HUES48 (cell line): ENCODE measurements at regions not wholly inside any gene's neighbourhood (a gene's known extent, or its start where the extent isn't known, plus 50 kb on each side); places are given as distances from the start of the nearest gene placed in this dataset.

ENCODE experiments used
- H3K27ac ChIP-seq: one replicate; pipeline ENCODE4 v1.7.0; 2013; ENCODE audit warnings: low read depth, low read length, inconsistent platforms
- H3K27me3 ChIP-seq: 2 replicates; pipeline ENCODE4 v1.6.1; 2013; ENCODE audit warnings: mild to moderate bottlenecking, low read length; ENCODE audit not compliant: control insufficient read depth, insufficient read depth
- H3K36me3 ChIP-seq: 2 replicates; pipeline ENCODE4 v1.6.1; 2013; ENCODE audit warnings: low read length; ENCODE audit not compliant: control insufficient read depth, insufficient read depth
- H3K4me1 ChIP-seq: 2 replicates; pipeline ENCODE4 v1.6.1; 2013; ENCODE audit warnings: mild to moderate bottlenecking, low read length; ENCODE audit not compliant: control insufficient read depth, insufficient read depth
- H3K4me3 ChIP-seq: 2 replicates; pipeline ENCODE4 v1.5.1; 2013; ENCODE audit warnings: mild to moderate bottlenecking, low read depth, low read length
- H3K9ac ChIP-seq: 2 replicates; pipeline ENCODE4 v1.6.1; 2013; ENCODE audit warnings: mild to moderate bottlenecking, low read depth, low read length, moderate library complexity
- H3K9me3 ChIP-seq: 2 replicates; pipeline ENCODE4 v1.6.1; 2013; ENCODE audit warnings: low read length; ENCODE audit not compliant: control insufficient read depth, insufficient read depth

- H3K27me3 ChIP-seq = no peaks in the 10 kb centered on the region
- no peaks in the 10 kb centered on the region for H3K36me3 ChIP-seq
- no peaks in the 10 kb centered on the region for H3K4me1 ChIP-seq
- H3K27ac ChIP-seq = no peak overlapping the region
- H3K4me3 ChIP-seq = no peak overlapping the region
- no peak overlapping the region for H3K9ac ChIP-seq
- H3K9me3 ChIP-seq = no peaks in the 10 kb centered on the region
These were observed 154.1 kb upstream of the BMP2 start for GRCh38 chr20:6613280-6613861.

- Histone ChIP-seq H3K4me3 (no peak overlapping the region), H3K9me3 (no peaks in the 10 kb centered on the region), H3K27me3 (no peaks in the 10 kb centered on the region), H3K9ac (no peak overlapping the region), H3K27ac (no peak overlapping the region), H3K36me3 (no peaks in the 10 kb centered on the region), H3K4me1 (no peaks in the 10 kb centered on the region)
These were observed 154.9 kb upstream of the BMP2 start for GRCh38 chr20:6612606-6612923.

GRCh38 chr20:6611911-6612605 lies 155.4 kb upstream of the BMP2 start:
- H3K9ac ChIP-seq = no peak overlapping the region
- no peaks in the 10 kb centered on the region for H3K4me1 ChIP-seq
- H3K9me3 ChIP-seq = no peaks in the 10 kb centered on the region
- no peak overlapping the region for H3K4me3 ChIP-seq
- H3K36me3 ChIP-seq = no peaks in the 10 kb centered on the region
- H3K27me3 ChIP-seq = no peaks in the 10 kb centered on the region
- no peak overlapping the region for H3K27ac ChIP-seq

- Histone ChIP-seq H3K9me3 (no peaks in the 10 kb centered on the region), H3K9ac (no peak overlapping the region), H3K27me3 (no peaks in the 10 kb centered on the region), H3K4me3 (no peak overlapping the region), H3K4me1 (no peaks in the 10 kb centered on the region), H3K27ac (no peak overlapping the region), H3K36me3 (no peaks in the 10 kb centered on the region)
These were observed 160.8 kb upstream of the BMP2 start for GRCh38 chr20:6606651-6607050.

- no peak overlapping the region for H3K4me3 ChIP-seq
- H3K27me3 ChIP-seq = no peaks in the 10 kb centered on the region
- no peaks in the 10 kb centered on the region for H3K4me1 ChIP-seq
These were observed 162.2 kb upstream of the BMP2 start for GRCh38 chr20:6605055-6605935.

GRCh38 chr20:6604179-6604578 lies 163.3 kb upstream of the BMP2 start:
- no peak overlapping the region for H3K4me3 ChIP-seq
- H3K4me1 ChIP-seq = no peaks in the 10 kb centered on the region
- H3K9me3 ChIP-seq = no peaks in the 10 kb centered on the region
- H3K27me3 ChIP-seq = no peaks in the 10 kb centered on the region
- no peak overlapping the region for H3K9ac ChIP-seq
- H3K36me3 ChIP-seq = no peaks in the 10 kb centered on the region
- H3K27ac ChIP-seq = no peak overlapping the region

More at GRCh38 chr20:6605055-6605935, 162.2 kb upstream of the BMP2 start:
- Histone ChIP-seq H3K27ac (no peak overlapping the region), H3K9ac (no peak overlapping the region), H3K36me3 (no peaks in the 10 kb centered on the region), H3K9me3 (no peaks in the 10 kb centered on the region)

GRCh38 chr20:6599876-6600735 lies 167.4 kb upstream of the BMP2 start:
- Histone ChIP-seq H3K9me3 (no peaks in the 10 kb centered on the region), H3K4me1 (peaks cover 3% of the 10 kb centered on the region), H3K9ac (no peak overlapping the region), H3K36me3 (no peaks in the 10 kb centered on the region), H3K4me3 (no peak overlapping the region), H3K27ac (no peak overlapping the region), H3K27me3 (no peaks in the 10 kb centered on the region)

GRCh38 chr20:6595704-6596103 lies 171.8 kb upstream of the BMP2 start:
- Histone ChIP-seq H3K9ac (no peak overlapping the region), H3K27me3 (no peaks in the 10 kb centered on the region), H3K36me3 (no peaks in the 10 kb centered on the region)

GRCh38 chr20:6590891-6591637 lies 176.4 kb upstream of the BMP2 start:
- no peaks in the 10 kb centered on the region for H3K9me3 ChIP-seq
- no peak overlapping the region for H3K9ac ChIP-seq
- H3K27ac ChIP-seq = no peak overlapping the region
- H3K4me1 ChIP-seq = no peaks in the 10 kb centered on the region
- no peaks in the 10 kb centered on the region for H3K27me3 ChIP-seq
- H3K36me3 ChIP-seq = no peaks in the 10 kb centered on the region
- H3K4me3 ChIP-seq = no peak overlapping the region

More at GRCh38 chr20:6595704-6596103, 171.8 kb upstream of the BMP2 start:
- H3K4me1 ChIP-seq = peaks cover 3% of the 10 kb centered on the region
- no peak overlapping the region for H3K27ac ChIP-seq
- no peaks in the 10 kb centered on the region for H3K9me3 ChIP-seq
- no peak overlapping the region for H3K4me3 ChIP-seq

- H3K4me1 ChIP-seq = no peaks in the 10 kb centered on the region; the same call in 1 of the 2 replicates
- no peaks in the 10 kb centered on the region for H3K27me3 ChIP-seq
- H3K9ac ChIP-seq = no peak overlapping the region
- no peaks in the 10 kb centered on the region for H3K9me3 ChIP-seq
- no peak overlapping the region for H3K4me3 ChIP-seq
- H3K36me3 ChIP-seq = no peaks in the 10 kb centered on the region
- H3K27ac ChIP-seq = no peak overlapping the region
These were observed 179.2 kb upstream of the BMP2 start for GRCh38 chr20:6588296-6588695.
